NCI-H2107 treated with DMSO at 0.1 percent for 48 hours (cell line): ENCODE measurements at regions not wholly inside any gene's neighbourhood (a gene's known extent, or its start where the extent isn't known, plus 50 kb on each side); places are given as distances from the start of the nearest gene placed in this dataset.

ENCODE experiments used
- DNase-seq: peaks from one replicate; lab custom pipeline; 2025; ENCODE audit not compliant: unreplicated experiment; lab: John Stamatoyannopoulos, UW

DNA sequence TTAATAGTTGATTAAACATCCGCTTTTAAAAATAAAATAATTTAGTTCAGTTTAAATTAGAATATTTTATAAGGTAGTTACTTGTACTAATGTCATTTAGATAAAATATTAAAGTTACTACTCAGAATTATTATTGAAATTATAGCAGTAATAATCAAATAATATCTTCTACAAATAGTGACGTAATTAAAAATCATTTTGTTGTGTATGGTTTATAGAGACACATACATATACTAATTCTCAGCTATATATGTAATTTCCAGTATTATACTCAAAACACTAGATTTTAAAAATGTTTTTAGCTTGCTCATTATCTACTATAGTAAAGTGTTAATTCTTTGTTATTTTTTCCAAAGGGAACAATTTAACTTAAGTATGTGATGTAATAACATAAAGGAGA lies 435.2 kb upstream of the MANEA start:
- DNase-seq, result no peak

DNA sequence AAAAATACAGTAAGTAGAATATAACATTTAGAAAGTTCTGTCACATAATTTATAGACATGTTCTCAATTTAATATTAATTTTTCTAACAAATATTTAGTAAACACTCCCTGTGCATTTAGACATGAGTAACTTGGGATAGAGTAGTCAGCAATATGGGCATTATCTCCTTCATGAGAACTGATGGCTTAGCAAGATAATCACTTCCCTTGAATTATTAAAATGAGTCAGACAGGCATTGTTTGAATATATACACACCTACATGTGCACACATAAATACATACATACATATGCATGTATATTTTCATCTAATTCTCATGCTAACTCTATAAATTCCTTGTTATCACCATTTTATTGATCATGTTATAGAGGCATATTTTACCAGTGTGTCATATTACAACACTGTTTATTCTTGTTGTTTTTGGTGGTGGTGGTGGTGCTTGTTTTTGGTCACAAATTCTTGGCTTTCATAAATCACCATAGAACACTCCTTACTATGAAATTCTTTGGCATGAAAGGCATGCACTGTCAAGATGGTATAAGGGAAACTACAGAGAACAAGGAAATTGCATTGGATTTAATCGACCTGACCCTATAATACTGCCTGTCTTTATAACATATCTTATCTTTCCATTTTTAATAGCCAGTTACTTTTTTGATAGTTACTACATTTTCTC lies 434.5 kb upstream of the MANEA start:
- DNase-seq, result no peak

DNA sequence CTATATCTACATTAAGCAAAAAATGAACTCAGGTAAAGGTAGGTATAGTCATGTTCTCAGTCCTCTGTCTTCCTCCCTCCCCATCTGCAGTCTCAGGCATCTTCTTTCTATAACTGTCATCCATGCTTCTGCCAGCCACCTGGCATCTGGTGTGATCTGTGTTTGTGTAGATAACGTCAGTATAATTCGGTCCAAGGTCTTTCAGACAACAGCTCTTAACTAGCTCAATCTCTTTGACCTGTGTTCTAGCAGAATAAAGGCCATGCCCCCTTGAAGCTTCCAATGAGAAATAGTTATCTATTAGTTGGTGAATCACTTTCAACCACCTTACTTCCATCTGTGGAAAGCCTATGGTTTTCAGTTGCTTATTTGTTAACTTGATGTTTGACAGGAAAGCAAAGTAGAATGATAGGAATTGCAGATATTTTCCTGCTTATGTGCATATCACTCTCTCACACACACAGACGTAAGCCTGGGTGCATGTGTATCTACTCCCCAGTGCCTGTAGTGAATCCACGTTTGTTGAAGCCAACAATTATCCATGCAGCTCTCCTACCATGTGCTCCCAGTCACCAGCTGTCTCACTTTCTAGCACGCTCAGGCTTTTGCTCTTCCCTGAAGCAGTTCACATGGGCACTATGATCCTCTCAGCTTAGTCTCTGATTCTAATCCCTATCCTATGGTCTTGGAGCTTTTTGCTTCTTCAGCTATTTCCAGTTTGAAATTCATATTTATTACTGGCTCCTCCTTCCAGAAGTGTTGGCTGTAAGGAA lies 433.7 kb upstream of the MANEA start:
- no peak for DNase-seq

DNA sequence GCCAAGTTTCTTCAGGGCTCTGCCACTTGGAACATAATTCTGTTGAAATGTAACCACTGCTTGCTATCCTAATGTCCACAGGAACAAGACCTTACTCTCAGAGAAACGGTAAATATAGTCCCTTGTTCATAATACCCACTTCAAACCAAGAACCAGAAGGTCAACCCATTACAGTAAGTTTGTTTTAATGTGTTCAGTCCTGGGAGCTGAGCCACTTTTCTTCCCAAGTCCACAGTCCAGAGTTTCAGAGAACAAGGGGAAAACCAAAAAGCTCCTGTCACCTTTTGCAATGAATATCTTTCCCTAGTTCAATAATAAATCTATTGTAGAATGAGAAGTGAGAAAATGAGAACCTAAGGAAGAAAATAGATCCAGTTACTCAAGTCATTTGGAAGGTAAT lies 431.9 kb upstream of the MANEA start:
- DNase-seq, result no peak

DNA sequence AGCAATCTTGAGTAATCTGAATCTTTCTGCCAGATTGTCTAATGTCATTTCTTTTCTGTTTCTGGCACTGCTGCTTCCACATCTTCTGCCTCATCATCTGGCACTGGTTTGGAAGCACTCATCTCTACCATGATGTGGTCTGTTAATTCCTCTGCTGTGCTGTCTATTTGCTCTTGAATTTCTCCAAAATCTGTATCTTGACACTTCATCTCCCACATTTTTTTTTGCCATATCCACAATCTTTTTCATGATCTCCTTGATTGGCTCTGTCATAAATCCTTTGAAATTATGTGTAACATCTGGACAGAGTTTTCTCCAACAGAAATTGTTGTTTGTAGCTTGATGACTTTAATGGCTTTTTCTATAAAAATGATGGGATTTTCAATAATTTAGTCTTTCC lies 417.8 kb upstream of the MANEA start:
- no peak for DNase-seq

DNA sequence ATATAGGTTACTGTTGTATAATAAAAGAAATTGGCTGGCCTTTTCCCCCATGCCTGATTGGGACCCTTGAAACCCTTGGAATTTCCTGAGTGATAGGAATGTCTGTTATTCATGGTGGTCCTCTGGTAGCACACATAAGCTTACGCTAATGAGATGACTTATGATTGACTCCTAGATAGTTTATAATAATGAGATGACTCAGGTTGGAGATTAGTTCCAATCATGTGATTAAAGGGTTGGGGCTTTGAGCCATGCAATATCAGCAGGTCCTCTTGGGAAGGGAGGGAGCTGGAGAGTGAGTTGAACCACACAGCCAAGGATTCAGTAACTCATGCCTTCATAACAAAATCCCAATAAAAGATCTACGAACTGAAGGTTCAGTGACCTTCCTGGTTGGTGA lies 407.6 kb upstream of the MANEA start:
- DNase-seq, result no peak

DNA sequence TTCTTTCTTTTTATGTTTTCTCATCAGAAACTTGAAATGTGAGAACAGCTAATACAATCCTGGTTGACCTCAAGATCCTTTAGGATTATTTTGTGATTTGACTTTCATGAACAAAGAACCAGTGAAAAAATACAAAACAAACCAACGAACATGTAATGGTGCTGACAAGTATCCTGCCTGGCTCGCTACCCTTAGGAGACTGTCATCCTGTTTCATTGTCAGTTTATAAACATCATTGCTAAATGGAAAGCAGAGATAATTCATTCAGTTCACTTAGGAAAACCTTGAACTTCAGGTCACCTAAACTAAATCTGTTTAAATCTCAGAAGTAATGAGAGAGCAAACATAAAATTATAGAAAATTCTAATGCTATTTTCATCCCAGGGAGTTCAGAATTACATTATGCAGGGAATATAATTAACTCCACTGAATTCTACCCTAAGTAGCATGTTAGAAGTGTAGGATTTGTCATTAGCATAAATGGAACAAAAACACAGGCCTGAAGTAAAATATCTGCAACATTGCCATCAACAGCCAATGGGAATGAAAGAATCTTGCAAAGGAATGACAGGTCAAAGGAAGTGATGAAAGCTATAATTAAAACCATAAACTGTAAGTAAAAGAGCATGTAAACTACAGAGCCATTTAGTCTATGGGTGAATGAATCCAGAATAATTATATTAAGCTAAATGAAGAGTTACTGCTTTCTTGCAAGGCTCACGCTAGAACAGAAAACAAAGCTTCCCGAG lies 401.2 kb upstream of the MANEA start:
- no peak for DNase-seq

DNA sequence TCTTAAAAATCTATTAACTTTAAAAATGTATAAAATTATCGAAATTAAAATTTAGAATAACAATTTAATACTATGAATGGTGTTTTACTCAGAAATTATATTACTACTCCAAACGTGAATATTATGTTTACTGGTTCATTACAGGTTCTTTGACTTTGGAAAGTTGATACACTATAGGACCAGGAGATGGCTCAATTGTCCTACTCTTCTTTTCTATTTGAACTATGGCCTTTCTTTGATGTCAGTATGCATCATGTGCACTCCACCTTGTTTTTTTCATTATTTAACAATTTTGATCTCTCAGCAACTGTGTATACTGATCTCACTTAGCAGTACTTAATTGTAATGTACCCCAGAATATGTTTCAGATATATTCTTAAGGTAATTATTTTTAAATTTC lies 391.5 kb upstream of the MANEA start:
- DNase-seq, result peak; percentile 2

DNA sequence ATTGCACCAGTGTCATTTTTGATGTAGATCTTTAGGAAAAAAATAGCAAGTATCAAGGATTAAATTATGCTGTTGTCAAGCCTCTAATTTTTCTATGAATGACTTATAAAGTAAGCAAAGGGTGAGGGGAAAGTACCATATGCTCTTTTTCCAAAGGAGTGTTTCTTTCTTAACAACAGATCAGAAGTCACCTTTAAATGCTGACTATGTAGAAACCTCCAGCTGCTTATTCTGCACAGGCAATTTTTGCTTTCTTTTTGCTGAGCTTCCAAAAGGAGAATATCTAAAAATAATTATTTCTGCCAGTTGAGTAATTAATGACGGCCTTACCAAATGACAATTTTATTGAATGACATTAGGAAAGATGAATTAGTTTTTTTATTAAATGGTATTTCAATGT lies 390.6 kb upstream of the MANEA start:
- DNase-seq, result no peak

DNA sequence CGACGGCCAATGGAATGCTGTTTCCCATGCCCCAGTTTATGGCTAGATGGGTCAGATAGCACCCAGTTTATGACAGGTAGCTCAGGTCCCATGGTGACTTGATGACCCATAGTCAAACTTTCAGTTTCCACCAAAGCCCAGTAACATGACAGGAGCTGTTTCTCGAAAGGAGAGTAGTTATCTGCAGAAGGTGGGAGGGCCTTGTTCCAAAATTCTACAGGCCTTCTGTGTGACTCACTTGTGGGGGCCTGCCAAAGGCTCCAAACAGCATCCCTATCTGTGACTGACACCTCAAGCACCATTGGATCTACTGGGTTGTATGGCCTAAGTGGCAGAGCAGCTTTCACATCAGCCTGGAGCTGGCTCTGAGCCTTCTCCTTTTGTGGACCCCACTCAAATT lies 379.7 kb upstream of the MANEA start:
- DNase-seq, result no peak

DNA sequence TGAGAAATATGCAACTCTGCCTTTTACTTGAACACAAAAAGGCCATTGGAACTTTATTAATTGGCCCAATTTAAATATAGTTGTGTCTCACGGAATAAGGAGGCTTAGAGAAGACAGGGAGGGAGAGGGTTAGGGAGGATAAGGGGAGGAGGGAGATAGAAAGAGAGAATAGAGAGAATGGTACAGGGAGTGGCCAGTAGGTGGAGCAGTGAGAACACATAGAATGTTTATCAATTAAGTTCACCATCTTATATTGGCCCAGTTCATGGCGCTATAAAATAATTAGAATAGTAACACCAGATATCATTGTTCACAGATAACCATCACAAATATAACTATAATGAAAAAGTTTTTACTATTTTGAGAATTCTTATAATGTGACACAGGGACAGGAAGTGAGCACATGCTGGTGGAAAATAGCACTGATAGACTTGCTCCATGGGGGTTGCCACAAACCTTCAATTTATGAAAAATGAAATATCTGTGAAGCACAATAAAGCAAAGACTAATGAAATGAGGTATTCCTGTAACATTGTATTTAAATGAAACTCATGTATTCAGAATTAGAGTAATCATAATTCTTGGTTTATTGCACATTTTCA lies 374.1 kb upstream of the MANEA start:
- DNase-seq, result peak; percentile 29

DNA sequence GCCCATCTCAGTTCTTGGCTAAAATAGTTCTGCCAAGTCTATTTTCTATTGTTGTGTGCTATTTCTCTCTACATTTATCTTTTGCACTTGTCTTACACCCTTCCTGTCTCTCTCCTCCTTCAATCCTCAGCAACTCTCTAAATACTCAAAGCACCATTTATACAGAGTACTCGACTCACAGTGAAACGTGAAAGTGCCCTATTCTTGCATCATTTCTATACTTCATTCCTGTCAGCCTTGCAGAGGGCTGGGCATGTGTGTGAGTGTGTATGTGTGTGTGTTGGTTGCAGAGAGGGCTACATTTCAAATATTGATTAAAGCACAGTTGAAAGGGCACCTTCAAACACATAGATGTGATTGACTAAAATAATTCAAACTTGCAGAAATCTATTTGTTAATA lies 373.2 kb upstream of the MANEA start:
- no peak for DNase-seq

DNA sequence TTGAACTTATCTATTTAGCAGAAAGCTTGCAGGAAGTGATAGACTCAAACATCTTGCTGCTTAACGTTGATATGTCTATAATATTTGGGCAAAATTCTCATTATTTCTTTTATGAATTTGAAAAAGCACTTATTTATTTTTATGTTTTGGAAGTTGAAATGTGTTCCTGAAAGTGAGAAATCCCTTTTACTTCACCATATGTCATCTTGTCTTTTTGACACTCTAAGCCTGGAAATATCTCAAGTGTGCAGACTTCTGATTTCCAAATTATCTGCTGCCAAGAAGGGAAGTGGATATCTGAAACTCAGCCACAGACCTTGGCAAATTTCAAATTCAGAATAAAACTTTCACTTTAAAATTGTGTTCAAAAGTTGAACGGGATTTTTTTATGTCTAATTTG lies 368.7 kb upstream of the MANEA start:
- DNase-seq, result no peak

DNA sequence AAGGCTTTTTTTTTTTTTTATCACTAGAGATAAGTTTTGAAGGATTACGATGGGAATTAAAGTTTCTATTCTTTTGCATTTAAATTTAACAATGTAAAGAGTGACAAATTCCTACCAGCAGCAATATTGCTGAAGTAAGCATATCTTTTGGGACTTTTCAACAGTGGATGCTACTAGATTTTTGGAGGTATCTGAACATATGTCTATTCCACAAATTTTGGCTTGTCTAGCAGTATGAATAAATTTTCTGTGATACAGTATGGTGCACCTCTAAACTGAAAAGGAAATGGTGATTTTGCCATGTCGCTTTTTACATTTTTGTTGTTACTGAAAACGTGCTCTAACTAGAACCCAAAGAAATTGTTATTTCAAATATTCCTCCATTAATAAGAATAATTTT lies 368.3 kb upstream of the MANEA start:
- no peak for DNase-seq

DNA sequence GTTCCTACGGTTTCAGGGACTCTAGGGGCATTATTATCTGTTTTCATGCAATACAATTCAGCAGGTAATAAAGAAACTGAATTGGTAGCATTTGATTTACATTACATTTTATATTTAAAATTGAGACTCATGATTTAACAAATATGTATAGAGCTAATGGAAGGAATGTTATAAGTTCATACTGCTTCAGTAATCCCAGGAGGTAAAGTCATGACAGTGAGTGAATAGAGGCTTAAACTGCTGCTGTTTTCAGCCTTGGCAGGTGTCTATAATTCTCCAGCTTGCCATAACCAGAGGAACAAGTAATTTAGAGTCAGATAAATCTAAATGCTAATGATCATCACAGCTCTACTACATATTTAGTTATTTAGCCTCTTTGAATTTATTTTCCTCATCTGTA lies 360.8 kb upstream of the MANEA start:
- DNase-seq, result no peak

DNA sequence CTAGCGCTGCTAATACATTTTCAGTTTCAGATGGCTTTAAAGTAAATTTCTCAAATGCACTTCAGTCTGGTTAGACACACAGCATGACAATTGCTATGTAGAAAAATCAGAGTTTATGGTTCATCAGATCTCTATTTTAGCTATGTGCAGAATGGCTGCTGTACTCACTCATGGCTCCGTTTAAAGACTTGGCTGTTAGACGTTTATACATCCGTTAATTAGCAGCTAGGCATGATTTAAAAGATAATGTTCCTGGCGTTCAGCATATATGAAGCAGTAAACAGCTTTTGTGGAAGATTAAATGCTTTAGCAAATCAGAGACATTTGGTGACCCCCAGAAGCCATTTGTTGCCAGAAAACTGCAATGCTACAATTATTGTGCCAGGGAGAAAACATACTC lies 350.0 kb upstream of the MANEA start:
- DNase-seq, result peak; percentile 21

DNA sequence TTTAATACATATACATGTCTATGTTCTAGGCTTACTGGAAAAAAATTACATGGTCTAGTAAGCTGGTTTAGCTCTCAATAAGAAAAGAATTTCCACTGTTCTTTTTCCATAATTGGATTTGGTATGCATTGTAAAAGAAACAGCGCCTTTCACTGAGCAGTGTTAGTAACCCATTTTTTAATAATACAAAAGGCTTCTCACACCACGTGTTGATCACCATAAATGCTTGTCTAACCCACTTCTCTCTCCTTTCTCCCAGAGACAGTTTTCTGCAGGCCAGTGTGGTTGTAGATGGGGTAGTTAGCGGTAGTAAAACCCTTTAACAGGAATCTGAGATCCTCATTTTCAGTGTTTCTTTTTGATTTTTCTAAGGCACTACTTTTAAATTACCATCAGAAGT lies 348.7 kb upstream of the MANEA start:
- no peak for DNase-seq

DNA sequence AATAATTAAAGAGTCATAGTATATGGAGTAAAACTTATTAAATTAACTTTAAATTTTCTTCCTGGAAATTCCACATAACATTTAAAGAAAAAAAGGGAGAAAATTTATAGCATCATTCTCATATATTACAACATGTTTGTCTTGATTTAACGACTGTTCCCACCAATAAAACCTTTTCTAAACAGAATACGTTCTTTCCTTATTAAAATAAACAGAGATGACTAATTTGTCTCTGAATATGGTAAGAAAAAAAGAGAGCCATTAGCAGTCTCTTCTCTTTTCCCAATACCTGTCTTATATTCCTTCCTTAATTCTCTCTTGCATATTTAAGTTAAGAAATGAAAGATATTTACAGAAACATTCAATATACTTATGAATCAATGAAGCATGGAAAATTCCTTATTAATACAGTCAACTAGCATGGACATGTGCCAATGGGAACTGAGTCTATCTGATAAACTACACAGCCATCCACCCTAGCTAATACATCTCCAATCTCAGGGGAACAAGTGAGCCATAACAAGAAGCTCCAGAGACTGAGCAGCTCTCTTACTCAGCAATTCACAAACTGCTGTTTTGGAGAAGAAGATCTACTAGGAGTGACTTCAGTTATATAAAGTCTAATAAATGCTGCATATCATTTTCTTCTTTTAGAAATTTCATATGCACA lies 347.1 kb upstream of the MANEA start:
- no peak for DNase-seq

DNA sequence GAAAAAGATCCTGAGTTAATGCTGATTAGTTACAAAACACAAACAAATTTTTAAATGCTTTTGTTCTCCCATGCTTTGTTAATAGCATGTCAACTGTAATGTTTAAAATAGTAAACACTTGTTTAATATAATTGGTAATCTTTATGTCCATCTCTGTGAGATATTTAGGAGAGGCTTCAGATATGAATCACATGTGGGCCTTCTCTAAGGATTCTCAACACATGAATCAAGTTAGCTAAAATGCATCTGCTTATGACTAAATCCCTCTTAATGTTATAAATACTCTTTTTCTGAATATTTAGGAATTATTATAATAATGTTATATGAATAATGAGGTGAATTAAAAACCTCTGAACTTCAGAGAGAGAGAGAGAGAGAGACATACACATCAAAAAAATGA lies 345.9 kb upstream of the MANEA start:
- no peak for DNase-seq

DNA sequence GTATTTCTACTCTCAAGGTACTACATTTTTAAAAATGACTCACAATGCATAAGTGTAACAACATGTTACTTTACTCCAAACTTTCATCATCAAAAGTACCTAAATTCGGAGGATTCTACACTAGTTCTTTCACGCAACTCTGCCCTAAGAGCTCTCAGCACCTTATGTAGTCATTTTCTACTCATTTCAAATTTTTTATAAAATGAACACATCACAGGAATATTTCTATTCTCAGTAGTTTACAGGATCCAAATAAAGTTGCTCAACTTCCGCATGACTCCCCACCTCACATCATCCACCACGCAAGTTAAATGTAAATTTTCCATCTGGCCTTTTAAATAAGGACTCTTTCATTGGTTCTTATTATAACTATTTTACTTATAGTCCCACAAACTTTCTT lies 344.9 kb upstream of the MANEA start:
- no peak for DNase-seq

DNA sequence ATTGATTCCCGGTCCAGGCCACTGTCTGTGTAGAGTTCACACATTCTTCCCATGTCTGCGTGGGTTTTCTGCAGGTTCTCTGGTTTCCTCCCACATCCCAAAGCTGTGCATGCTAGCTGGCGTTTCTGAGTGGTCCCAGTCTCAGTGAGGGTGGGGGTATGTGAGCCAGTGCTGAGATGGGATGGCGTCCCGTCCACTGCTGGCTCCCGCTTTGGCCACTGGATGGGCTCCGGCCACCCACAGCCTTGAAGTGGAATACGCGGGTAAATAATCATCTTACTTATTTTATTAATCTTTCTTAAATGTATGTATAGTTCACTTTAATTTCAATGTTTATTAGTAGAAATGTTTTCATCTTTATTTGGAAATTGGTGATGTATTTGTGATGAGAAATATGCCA lies 343.5 kb upstream of the MANEA start:
- no peak for DNase-seq
